Anterior cingulate cortex (tissue), 58 donors: ENCODE measurements at regions not wholly inside any gene's neighbourhood (a gene's known extent, or its start where the extent isn't known, plus 50 kb on each side); places are given as distances from the start of the nearest gene placed in this dataset.

Experiments
- DNase-seq, 58 donors: peaks; one replicate each; lab custom pipeline; 2025; lab: John Stamatoyannopoulos, UW

DNA sequence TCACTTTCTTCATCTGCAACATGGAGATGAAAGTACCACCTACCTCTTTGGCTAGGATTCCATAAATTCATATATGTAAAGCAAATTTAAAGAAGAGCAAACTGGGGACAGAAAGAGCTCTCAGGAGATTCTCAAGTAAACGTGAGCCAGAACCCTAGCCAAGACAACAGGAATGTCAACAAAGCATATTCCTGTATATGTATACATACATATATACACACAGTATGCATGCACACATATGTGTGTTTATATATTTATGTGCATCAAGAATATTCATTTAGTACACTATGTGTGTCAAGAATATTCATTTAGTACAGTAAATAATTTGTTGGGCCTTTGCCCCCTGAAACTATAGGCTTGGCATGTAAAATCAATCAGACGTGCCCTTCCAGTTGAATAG is 574.4 kb upstream of the KLHL29 start:
- no peak for DNase-seq

DNA sequence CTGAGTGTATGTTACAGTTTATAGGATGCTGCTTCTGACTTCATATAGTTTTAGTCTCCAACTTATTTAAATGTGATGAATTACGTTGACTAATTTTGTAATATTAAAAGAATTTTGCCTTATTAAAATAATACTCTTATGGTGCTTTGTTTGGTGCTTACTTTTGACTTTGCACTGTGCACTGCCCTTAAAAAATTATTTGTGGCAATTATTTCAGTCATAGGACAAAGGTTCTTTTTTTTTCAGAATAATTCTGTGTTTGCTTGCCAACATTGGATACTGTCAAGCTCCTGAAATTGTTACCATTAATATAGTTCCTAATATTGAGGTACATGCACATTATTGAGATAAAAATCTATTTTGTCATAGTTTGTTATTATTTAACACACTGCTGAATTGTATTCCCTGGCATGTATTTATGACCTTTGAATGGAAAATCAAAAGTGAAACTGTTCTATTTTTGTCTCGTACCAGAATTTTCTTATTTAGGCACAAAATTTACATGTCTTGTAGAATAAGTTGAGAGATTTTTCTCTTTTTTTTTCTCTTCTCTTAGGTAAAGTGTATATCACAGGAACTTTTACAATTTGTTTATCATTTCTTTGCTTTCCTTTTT is 572.8 kb upstream of the KLHL29 start:
- no peak for DNase-seq

DNA sequence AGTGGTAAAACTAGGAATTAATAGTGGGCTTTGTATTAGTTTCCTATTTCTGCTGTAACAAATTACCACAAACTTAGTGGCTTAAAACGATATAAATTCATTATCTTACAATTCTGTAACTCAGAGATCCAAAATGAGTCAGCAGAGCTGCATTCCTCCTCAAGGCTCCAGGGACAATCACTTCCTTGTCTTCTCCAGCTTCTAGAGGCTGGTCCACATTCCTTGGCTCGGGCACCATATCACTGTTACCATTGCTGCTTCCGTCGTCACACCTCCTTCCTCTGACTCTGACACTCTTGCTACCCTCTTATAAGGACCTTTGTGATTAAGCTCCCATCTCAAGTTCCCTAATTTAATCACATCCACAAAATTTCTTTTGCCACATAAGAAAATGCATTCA is 567.8 kb upstream of the KLHL29 start:
- no peak for DNase-seq

DNA sequence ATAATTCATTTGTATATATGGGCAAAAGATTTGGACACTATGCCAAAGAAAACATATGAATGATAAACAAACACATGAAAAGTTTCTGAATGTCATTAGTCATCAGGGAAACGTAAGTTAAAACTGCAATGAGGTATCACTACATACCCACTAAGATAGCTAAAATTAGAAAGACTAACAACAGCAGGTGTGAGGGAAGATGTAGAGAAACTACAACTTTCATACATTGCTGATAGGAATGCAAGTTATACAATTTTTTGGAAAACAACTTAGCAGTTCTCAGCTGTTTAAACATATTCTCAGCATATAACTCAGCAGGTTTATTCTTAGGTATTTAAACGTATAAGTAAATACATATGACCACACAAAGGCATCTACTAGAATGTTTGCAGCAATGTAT is 563.5 kb upstream of the KLHL29 start:
- no peak for DNase-seq

DNA sequence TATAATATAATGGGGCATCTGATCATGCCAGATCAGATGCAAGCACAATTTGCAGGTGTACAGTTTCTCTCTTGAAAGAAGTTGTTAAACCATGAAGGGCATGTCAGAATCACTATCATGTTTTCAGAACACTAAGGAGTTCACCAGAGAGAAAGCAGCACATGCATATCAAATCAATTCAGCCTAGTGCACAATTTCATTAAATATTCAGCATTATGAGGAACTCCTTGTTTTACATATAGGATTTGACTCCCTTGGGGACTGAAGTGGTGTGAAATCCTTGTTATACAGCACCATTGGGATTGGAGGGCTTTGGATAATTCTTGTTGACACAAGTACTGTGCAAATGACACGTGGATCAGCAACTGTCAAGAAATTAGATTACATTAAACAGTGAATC is 562.1 kb upstream of the KLHL29 start:
- no peak for DNase-seq

DNA sequence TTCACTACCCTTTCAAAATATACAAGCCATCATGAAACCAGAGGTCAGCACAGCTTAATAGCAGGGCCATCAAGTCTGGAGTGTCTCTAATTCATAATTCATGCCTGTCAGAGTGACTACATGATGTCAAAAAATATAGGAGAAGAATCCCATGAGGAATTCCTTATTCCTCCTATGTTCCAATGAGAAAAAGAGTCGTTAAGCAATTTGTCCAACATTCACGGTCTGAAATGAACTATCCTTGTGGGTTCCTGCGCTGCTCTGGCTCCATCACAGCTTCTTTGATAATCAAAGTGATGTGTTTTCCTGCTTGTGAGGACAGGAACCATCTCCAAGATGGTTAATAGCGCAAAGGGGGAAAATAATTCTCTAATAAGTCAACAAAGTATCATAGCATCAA is 560.4 kb upstream of the KLHL29 start:
- no peak for DNase-seq

DNA sequence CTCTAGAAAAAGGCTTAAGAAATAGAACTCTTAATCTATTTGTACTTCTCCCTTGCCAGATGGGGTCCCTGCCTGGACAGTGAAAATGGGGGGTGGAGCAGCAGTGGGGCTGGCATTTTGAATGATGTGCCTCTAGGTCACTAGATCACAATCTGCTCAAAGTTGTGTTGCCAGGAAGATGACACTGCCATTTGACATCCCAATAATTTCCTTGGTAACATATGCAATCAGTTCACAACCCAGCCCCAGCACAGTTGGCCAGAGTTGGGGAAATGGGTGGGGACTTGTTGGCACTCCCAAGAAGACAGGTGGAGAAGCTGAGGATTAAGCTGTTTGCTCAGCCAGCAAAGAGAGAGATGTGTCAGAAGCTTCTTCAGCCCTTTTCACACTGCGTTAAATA is 558.3 kb upstream of the KLHL29 start:
- DNase-seq: no peak

DNA sequence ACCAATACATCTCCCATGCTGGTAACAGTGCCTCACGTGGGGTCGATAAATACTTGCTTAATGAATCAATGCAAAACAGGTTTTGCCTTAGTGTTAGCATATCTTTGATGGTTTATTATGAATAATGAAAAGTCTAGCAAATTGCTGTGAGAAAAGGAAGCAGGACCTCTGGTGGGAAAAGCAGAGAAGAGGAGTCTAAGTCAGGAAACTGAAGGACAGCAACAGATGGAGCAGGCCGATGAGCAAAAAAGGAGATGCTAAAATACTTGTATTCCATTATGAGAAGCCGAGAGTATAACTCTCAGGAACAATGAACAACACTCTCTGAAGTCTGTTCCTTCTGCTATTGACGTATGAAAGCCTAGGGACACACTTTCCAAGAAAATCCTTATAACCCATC is 555.2 kb upstream of the KLHL29 start:
- DNase-seq: no peak

DNA sequence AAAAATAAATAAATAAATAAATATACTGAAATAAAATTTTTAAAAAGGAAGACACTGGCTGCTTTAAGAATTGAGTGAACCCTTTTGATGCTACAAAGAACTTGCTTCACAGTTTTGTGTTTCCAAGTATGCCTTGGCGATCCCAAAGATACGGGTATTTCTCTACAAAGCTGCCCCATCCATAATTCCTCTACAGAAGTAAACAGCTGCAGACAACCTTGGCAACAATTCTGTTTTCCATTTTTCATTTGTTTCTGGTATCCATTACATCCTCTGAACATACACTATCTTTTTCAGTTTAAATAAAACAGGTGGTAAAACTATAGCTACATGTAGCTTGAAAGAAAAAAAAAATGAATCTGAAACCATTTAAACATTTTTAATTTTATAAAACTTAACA is 552.8 kb upstream of the KLHL29 start:
- DNase-seq: no peak

DNA sequence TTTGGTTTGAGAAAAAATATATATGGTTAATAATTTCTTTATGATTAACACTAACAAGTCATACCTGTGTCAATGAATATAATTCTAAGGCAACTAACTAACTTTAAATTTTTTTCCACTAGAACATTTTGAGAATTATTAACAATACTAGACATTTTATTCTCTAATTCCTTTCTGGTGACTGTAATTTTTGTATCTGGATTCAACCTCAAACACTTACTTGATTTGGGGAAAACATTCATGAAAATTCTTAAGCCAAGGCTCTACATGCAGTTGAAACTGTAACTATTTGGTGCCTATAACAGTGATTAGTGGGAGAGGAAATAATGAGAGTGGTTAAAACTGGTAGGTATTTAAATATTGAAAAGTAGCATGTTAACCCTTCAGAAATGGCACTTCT is 546.5 kb upstream of the KLHL29 start:
- DNase-seq: no peak

DNA sequence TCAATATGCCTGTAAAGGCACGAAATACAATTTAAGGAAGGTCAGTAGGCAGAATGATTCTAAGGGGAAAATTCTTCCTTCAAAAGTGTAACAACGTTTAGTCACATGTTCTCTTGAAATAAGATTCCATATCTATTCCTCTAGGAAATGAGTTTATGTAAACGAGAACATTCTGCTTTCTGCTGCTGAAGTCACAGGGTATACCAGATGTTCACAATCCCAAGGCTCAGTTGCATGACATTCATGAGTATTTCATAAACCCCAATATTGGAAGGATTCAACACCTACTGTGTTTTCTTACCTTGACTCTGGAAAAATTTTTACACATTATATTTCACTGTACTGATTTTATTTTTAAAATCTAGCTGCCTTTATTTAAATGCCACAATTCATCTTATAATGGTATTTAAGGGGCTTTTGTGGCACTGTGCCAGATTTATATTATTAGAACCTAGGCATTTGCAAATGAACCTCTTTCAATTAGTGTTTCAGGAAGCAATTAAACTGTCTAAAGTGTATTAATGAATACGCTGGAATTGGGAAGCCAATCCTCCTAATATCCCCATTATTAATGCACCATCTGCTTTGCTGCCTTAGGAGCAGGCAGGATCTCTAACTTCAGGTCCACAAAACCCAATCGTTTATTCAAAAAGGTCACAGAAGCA is 542.6 kb upstream of the KLHL29 start:
- DNase-seq: no peak

DNA sequence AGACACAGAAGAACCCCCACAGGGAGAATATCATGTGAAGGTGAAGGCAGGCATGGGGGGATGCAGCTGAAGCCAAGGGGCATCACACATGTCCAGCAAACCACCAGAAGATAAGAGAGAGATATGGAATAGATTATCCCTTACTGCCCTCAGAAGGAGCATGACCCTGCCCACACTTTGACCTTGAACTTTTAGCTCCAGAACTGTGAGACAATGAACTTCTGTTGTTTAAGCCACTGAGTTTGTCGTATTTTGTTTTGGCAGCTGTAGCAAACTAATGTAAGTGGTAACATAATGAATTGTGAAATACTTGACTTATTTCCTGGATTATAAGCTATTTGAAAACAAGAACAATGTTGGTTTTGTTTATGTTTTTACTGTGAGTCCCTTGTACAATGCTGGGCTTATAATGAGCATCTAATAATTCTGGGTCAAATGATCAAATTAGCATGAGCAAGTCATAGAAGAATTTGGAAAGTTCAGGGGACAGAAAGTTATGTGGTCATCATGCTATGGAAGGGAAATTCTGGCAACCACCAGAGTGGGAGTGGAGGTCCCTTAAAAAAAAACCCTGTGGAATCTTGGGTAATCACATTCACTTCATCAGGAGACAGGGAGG is 541.0 kb upstream of the KLHL29 start:
- DNase-seq: no peak

DNA sequence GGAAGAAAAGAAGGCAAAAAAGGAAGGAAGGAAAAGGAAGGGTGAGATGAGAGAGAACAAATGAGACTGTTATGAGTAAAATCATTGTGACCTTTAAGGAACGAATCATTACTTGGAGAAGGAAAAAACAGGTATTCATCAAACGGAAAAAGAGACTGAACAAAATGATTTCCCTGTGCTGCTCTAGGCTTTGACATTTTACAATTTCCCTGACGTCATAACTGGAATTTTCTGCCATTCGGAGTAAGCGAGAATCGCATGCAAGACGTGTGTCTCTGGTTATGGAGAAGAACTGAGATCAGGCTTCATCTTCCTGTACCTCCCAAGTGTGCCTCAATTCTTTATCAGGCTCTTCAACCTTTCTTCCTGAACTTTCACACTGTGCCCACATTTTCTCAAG is 534.7 kb upstream of the KLHL29 start:
- DNase-seq: no peak

DNA sequence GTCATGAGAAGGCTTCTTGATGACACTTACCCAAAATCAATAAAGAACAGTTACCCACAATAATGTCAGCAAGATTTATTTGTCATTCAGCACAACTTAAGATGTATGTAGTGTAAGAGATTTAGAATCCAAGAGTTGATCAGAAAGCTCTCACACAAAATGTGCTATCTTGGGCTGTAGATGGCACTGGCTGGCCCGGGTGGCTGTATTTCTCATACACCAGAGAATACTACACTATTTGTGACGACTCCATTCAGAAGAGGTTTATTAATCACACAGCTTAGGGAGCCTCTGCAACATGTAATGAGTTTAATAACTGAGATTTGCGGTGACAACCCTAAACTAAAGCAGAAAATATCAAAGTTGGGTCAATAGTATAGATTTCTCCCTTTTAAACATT is 530.4 kb upstream of the KLHL29 start:
- peak in 15 of 58 donors; percentile 0 to 33 (median 7) for DNase-seq

DNA sequence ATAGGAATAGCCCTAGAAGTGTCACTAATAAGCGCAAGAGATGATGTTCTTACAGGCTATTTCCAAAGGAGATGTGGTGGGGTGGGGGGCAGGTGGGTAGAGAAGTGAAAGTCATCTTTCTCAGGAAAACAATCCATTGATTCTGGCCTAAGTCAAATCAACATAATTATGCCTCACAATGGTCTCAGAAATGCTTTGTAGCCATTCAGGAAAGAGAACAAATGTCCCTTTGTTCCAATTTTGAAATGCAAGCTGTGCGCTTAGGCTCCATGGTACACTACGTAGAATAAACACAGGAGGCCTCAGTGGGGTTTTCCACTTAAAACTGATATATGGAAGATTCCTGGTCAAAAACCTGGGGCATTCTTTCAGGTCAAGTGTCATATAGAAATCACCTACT is 529.9 kb upstream of the KLHL29 start:
- peak in 15 of 58 donors; percentile 1 to 76 (median 17) for DNase-seq

DNA sequence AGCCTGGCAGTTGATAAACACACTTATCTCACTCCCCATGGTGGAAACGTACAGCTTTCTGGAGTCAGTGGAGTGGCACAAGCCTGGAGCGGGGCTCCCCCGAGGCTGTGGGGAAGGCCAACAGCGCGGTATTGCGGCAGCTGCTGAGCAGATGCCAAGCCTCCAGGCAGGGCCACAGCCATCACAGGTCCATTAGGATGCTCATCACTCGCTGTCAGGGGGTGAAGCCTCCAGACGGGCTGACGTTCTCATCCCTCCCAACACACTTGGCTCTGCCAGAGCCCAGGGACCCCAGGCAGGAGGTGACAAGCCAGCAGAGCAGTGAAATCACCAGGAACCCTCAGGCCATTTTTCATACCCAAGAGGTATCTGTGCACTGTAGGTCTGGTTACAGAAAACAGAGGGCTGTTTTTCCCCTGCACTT is 529.2 kb upstream of the KLHL29 start:
- DNase-seq: peak in 21 of 58 donors; percentile 2 to 57 (median 29)

DNA sequence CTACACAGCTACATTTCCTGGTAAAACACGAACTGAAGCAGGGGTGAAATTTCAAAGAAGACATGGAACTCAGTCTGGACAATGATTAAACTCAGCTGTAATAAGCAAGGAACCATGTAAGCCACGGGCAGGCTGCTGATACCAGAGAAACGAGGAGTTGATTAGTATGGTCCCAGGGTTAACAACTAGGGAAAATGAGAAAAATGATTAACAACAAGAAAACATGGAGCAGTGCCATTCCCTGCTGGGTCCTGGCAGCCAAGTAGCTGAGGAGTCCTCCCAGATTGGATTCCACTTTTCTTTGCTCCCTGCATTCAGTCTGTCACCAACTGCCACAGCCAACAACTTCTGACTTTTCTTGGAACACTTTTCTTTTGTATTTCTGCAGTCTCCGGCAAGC is 517.0 kb upstream of the KLHL29 start:
- no peak for DNase-seq

DNA sequence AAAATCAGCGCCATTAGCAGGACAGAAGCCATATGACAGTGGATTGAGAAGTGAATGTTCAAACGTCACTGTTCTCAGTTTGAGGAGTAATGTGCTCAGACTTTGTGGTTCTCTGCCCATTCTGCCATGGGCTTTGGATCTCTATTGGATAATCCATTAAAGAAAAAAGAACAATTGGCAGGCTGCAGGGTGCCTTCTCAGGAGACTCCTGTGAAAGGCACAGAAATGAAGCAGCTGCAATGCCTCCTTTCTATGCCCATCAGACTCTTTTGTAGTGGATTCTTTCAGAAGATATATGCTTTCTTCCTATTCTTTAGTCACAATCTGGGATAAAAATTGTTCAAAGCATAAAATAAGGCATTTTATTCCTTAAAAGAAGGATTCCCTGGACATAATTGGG is 506.9 kb upstream of the KLHL29 start:
- no peak for DNase-seq

DNA sequence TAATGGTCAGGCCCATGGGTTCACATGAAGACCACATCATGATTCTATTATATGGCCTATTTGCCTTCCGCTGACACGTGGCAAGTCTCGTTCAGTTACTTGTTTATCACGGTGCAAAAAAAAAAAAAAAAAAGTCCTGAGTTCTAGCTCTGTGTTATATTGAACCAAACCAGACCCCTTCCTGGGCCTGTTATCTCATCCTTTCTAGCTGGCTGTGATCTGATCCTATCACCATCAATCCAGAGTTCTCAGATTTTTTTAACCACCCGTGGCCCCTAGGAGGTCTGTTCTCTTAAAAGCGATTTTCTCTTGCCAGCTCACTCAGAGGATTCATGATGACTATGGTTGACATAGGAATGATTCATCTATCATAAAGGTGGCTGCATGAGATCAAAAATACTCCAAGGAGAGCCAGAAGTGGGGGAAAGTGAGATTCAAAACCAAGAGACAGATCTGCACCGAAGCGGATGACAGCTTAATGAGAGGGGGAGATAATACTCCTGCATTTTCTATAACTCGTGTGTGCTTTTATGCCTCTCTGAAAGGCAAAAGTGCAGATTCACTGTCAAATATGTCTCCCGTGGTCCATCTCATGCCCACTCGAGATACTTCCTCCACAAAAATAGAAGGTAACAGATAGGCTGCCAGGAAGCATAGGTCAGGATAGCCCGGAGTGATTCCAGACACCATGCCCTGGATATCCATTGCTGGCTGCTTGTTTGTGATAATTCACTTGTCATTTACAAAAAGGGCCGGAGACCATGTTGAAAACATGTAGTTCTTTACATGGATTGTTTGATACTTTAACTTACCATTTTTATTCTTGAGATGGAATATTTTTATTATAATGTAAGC is 505.7 kb upstream of the KLHL29 start:
- DNase-seq: no peak

DNA sequence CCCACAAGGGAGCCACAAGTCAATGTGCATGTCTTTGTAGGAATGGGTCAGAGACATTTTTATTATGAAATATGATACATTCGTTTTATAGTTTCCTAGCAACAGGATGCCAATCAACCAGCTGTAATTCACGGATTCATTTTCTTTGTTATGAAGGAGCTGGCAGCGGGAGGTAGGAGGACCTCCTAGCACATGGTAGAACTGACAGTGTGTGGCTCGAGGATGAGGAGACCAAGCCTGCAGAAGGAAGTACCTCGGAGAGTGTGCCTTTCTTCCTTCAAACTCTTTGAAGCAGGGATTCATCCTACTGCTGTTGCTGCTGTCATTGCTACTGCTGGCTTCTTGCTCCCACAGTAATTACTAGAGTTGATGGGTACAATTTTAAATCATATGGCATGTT is 504.8 kb upstream of the KLHL29 start:
- no peak for DNase-seq

DNA sequence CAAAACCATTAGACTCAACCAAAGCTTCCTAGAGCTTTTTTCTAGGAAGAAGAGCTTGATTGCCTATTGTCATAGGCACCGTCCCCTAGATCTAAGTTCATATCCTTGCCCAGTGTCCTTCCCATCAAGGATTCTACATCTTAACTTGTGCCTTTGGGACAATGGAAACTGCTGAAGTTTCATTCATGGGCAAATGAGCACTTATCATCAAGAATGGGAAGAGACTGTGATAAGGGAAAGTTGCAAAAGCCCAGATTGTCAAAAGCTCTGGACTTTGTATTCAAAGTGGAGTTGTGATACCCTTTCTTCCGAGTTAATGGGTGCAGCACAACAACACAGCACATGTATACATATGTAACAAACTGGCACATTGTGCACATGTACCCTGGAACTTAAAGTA is 503.0 kb upstream of the KLHL29 start:
- DNase-seq: no peak
